ENCODE measurements at regions not wholly inside any gene's neighbourhood (a gene's known extent, or its start where the extent isn't known, plus 50 kb on each side); places are given as distances from the start of the nearest gene placed in this dataset.

- Mint-ChIP-seq H3K4me3 (no peak overlapping the region), H3K27me3 (ENCODE audit: low read depth) (no peaks in the 10 kb centered on the region), H3K9me3 (peaks cover 7% of the 10 kb centered on the region), H3K27ac (ENCODE audit: unreplicated experiment) (no peak overlapping the region), H3K36me3 (ENCODE audit: low read depth) (peaks cover 3% of the 10 kb centered on the region), H3K4me1 (peaks cover 6% of the 10 kb centered on the region)
- DNase-seq (ENCODE audit: low read depth, low spot score) = no peak
- TF ChIP-seq, protein P1, sequence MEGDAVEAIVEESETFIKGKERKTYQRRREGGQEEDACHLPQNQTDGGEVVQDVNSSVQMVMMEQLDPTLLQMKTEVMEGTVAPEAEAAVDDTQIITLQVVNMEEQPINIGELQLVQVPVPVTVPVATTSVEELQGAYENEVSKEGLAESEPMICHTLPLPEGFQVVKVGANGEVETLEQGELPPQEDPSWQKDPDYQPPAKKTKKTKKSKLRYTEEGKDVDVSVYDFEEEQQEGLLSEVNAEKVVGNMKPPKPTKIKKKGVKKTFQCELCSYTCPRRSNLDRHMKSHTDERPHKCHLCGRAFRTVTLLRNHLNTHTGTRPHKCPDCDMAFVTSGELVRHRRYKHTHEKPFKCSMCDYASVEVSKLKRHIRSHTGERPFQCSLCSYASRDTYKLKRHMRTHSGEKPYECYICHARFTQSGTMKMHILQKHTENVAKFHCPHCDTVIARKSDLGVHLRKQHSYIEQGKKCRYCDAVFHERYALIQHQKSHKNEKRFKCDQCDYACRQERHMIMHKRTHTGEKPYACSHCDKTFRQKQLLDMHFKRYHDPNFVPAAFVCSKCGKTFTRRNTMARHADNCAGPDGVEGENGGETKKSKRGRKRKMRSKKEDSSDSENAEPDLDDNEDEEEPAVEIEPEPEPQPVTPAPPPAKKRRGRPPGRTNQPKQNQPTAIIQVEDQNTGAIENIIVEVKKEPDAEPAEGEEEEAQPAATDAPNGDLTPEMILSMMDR (conservative IDR thresholded peaks at IDR 0.05) = no peak
Observed at GRCh38 chr2:16368328-16368727, 297.3 kb downstream of the CYRIA start.

DNA sequence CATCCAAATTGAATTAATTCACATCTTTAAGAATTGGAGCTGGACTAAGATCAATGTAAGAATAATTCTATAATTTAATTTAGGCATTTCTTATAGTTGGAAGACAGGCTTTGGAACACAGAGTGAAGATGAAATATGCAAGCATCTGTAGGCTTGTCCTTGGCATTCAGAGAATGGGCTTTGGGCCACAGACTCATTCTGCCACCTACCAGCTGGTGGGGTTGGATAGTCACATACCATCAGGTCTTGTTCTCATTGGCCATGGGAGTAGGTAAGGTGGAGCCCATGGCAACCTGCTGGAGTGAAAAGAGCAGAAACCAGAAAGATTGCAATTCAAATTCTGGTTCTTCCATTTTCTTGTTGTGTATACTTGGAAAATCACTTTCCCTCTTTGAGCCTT lies 300.3 kb downstream of the CYRIA start:
- Mint-ChIP-seq H3K27me3 (ENCODE audit: low read depth) (no peaks in the 10 kb centered on the region), H3K36me3 (ENCODE audit: low read depth) (no peaks in the 10 kb centered on the region), H3K27ac (ENCODE audit: unreplicated experiment) (no peak overlapping the region), H3K4me3 (no peak overlapping the region), H3K4me1 (peaks cover 6% of the 10 kb centered on the region), H3K9me3 (no peaks in the 10 kb centered on the region)
- TF ChIP-seq, protein P1 (conservative IDR thresholded peaks at IDR 0.05) = no peak
- DNase-seq (ENCODE audit: low read depth, low spot score) = no peak

DNA sequence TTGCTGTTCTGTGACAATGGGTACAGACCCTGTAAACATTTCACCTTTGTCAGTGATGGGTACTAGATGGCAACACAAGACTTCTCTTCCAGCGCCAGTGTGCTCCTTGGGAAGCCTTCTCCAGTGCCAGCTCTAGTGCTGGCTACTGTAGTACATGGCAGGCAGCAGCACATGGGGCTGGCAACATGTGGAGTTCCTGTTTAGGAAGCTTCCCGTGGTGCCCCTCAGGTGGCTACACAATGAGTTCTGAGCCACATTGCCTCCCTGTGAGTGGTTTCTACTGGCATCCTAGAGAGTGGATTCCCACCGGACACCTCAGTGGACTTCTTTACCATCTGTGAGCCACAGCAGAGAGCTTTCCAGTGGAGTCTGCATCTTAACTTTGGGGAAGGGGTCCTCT lies 302.1 kb downstream of the CYRIA start:
- H3K4me3 Mint-ChIP-seq = no peak overlapping the region
- TF ChIP-seq, protein P1 (conservative IDR thresholded peaks at IDR 0.05) = no peak
- no peaks in the 10 kb centered on the region for H3K27me3 Mint-ChIP-seq (ENCODE audit: low read depth)
- peaks cover 6% of the 10 kb centered on the region for H3K4me1 Mint-ChIP-seq
- no peak for DNase-seq (ENCODE audit: low read depth, low spot score)
- H3K9me3 Mint-ChIP-seq = peaks cover 6% of the 10 kb centered on the region
- H3K27ac Mint-ChIP-seq (ENCODE audit: unreplicated experiment) = no peak overlapping the region
- H3K36me3 Mint-ChIP-seq (ENCODE audit: low read depth) = peaks cover 3% of the 10 kb centered on the region

DNA sequence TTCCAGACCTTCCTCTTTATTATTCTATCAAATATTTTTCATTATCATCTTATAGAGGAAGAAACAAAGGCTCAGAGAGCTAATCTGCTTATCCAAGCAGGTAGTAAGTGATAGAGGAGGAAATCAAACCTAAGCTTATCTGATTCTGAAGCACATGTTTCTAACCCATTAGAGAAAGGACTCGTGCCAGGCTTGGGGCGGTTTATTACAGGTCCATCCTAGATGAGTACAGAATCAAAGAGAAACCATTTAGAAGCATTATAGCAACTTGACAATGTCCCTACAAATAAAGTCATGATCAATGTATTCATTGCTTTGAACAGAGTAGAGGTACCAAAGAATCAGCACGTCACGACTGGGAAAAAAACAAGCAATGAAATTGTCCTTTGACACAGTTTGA lies 303.0 kb downstream of the CYRIA start:
- Mint-ChIP-seq H3K4me3 (no peak overlapping the region), H3K27me3 (ENCODE audit: low read depth) (no peaks in the 10 kb centered on the region), H3K4me1 (peaks cover 6% of the 10 kb centered on the region), H3K36me3 (ENCODE audit: low read depth) (peaks cover 3% of the 10 kb centered on the region), H3K27ac (ENCODE audit: unreplicated experiment) (no peak overlapping the region), H3K9me3 (peaks cover 6% of the 10 kb centered on the region)
- TF ChIP-seq, protein P1 (conservative IDR thresholded peaks at IDR 0.05) = no peak
- DNase-seq (ENCODE audit: low read depth, low spot score) = no peak

- Mint-ChIP-seq H3K27ac (ENCODE audit: unreplicated experiment) (no peak overlapping the region), H3K4me1 (peaks cover 6% of the 10 kb centered on the region), H3K36me3 (ENCODE audit: low read depth) (peaks cover 3% of the 10 kb centered on the region), H3K4me3 (no peak overlapping the region), H3K27me3 (ENCODE audit: low read depth) (no peaks in the 10 kb centered on the region), H3K9me3 (peaks cover 6% of the 10 kb centered on the region)
- no peak for DNase-seq (ENCODE audit: low read depth, low spot score)
- TF ChIP-seq, protein P1 (conservative IDR thresholded peaks at IDR 0.05) = no peak
Observed at GRCh38 chr2:16361261-16361995, 304.2 kb downstream of the CYRIA start.

All from neural crest cell (in vitro differentiated cells).